ENCODE measurements at regions not wholly inside any gene's neighbourhood (a gene's known extent, or its start where the extent isn't known, plus 50 kb on each side); places are given as distances from the start of the nearest gene placed in this dataset.

DNA sequence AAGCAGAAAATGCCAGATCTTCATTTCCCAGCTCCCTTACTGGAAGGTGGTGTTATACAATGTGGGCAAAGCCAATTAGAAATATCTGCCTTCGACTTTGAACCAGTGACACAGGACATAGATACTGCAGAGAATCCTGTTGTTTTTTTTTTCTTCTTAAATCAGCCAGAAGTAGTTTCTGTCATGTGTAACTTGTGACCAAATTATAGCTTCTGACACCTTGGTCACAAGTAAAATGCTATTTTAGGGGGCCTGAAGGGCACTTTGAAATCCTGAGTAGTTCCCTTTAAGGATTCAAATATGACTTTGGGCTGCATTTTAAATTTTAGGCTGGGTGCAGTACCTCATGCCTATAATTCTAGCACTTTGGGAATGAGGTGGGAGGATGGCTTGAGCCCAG is 89.0 kb upstream of the TLK1 start:
- no peaks in the 10 kb centered on the region for H3F3A ChIP-seq (ENCODE audit: insufficient read depth, low read length)
- TF ChIP-seq, protein P1, sequence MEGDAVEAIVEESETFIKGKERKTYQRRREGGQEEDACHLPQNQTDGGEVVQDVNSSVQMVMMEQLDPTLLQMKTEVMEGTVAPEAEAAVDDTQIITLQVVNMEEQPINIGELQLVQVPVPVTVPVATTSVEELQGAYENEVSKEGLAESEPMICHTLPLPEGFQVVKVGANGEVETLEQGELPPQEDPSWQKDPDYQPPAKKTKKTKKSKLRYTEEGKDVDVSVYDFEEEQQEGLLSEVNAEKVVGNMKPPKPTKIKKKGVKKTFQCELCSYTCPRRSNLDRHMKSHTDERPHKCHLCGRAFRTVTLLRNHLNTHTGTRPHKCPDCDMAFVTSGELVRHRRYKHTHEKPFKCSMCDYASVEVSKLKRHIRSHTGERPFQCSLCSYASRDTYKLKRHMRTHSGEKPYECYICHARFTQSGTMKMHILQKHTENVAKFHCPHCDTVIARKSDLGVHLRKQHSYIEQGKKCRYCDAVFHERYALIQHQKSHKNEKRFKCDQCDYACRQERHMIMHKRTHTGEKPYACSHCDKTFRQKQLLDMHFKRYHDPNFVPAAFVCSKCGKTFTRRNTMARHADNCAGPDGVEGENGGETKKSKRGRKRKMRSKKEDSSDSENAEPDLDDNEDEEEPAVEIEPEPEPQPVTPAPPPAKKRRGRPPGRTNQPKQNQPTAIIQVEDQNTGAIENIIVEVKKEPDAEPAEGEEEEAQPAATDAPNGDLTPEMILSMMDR (IDR thresholded peaks at IDR 0.05; ENCODE audit: low read length), result no peak
- TF ChIP-seq EZH2 (IDR thresholded peaks at IDR 0.05; ENCODE audit: borderline replicate concordance, low read length), result no peak
- peaks cover 10% of the 10 kb centered on the region for H3K9me3 ChIP-seq (ENCODE audit: low read length)
- H3K4me1 ChIP-seq (ENCODE audit: insufficient read depth, low read length, severe bottlenecking), result peaks cover 13% of the 10 kb centered on the region
- no peak overlapping the region for H3K27ac ChIP-seq (ENCODE audit: low read depth, low read length, poor library complexity, severe bottlenecking)
- H3K79me2 ChIP-seq (ENCODE audit: insufficient read depth, low read length), result no peaks in the 10 kb centered on the region
- no peak overlapping the region for H2AFZ ChIP-seq (ENCODE audit: low read length)
- H3K36me3 ChIP-seq (ENCODE audit: insufficient read depth, low read length), result no peaks in the 10 kb centered on the region
- H3K4me2 ChIP-seq (ENCODE audit: low read length), result no peak overlapping the region
- H3K9ac ChIP-seq (ENCODE audit: low read length), result no peak overlapping the region
- H4K20me1 ChIP-seq (ENCODE audit: insufficient read depth, low read length), result no peaks in the 10 kb centered on the region
- no peaks in the 10 kb centered on the region for H3K9me2 ChIP-seq (ENCODE audit: low read depth, low read length)
- H3K4me3 ChIP-seq (ENCODE audit: low read depth, low read length, poor library complexity, severe bottlenecking), result no peak overlapping the region
- H3K27me3 ChIP-seq (ENCODE audit: insufficient read depth, low read length), result no peaks in the 10 kb centered on the region

DNA sequence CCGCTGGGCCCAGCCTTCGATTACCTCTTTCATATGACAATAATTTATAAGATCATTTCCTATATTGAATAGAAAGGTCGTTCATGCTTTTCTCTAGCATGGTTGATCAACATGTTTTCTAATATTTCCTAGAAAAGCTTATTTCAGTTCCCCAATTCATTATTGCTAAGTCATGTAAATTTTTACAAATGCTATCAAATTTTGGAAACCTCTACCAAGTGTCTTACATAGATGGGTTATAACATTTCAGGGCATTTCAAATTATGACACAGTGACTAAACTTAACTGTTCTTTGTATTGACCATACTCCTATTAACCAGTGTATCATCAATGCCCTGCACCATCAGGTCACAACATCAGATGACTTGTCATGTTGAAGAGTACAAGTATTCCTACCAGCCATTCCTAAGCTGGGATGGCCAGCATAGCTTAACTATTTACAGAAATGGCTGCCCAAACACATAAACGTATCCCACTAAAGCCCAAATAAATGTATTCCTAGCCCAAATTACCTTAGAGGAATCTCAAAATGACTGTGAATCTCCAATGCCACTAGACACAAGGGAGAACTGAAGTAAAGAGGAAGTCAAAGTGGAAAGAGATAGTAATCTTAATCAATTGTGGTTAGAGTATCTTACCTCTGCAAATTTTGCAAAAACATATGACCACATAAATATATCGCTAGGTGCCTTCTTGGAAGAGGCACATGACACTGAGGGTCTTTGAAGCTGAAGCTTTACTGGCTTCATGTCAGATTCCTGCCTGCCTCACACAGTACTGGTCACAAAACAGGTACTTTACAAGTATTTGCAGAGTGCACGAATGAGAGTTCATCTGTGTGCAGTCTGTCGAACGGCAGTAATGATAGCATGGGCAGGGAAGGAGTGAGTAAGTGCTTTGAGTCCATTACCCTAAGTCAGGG is 87.3 kb upstream of the TLK1 start:
- Histone ChIP-seq H3K79me2 (ENCODE audit: insufficient read depth, low read length) (no peaks in the 10 kb centered on the region), H3F3A (ENCODE audit: insufficient read depth, low read length) (no peaks in the 10 kb centered on the region), H3K4me1 (ENCODE audit: insufficient read depth, low read length, severe bottlenecking) (peaks cover 13% of the 10 kb centered on the region), H3K9me2 (ENCODE audit: low read depth, low read length) (no peaks in the 10 kb centered on the region), H3K27ac (ENCODE audit: low read depth, low read length, poor library complexity, severe bottlenecking) (no peak overlapping the region), H3K4me2 (ENCODE audit: low read length) (no peak overlapping the region), H3K9me3 (ENCODE audit: low read length) (peaks cover 10% of the 10 kb centered on the region), H3K36me3 (ENCODE audit: insufficient read depth, low read length) (no peaks in the 10 kb centered on the region), H3K4me3 (ENCODE audit: low read depth, low read length, poor library complexity, severe bottlenecking) (no peak overlapping the region), H4K20me1 (ENCODE audit: insufficient read depth, low read length) (no peaks in the 10 kb centered on the region), H3K27me3 (ENCODE audit: insufficient read depth, low read length) (no peaks in the 10 kb centered on the region), H3K9ac (ENCODE audit: low read length) (no peak overlapping the region), H2AFZ (ENCODE audit: low read length) (no peak overlapping the region)
- no peak for TF ChIP-seq EZH2 (IDR thresholded peaks at IDR 0.05; ENCODE audit: borderline replicate concordance, low read length)
- TF ChIP-seq, protein P1 (IDR thresholded peaks at IDR 0.05; ENCODE audit: low read length), result no peak

DNA sequence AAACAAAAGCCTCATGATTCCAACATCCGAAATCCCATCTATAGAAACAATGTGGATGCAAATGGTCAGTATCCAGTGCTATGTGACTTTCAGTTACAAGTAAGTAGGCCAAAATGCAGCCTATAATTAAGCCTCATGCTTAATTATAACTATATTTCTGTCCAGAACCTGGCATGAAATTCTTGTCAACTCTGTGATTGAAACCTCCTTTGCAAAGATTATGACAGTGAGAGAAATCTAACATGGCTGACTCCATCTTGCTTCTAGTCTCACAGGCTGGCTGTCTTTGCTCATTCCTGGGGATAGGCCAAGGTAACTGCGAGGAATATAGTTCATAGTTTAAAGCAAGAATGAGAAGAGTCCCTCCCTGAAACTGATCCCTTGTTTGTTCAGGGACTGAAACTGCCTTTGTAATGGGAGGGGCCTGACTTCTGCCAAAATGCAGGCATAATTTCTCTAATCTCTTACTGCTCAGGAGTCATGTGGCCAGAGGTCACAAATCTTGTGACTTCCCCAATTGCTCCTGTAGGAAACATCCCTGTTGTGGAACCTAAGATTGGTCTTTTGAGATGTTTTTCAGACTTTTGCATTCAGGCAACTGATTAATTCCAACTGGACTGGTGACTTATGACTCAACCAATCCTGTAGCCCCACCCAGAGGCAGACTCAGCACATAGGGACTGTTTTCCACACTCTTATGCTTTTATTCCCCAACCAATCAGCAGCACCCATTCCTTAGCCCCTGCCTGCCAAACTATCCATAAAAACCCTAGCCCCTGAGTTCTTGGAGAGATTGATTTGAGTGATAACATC is 84.5 kb upstream of the TLK1 start:
- no peaks in the 10 kb centered on the region for H3K79me2 ChIP-seq (ENCODE audit: insufficient read depth, low read length)
- no peaks in the 10 kb centered on the region for H4K20me1 ChIP-seq (ENCODE audit: insufficient read depth, low read length)
- H3K27ac ChIP-seq (ENCODE audit: low read depth, low read length, poor library complexity, severe bottlenecking), result no peak overlapping the region
- H3K27me3 ChIP-seq (ENCODE audit: insufficient read depth, low read length), result no peaks in the 10 kb centered on the region
- H2AFZ ChIP-seq (ENCODE audit: low read length), result no peak overlapping the region
- peaks cover 10% of the 10 kb centered on the region for H3K9me3 ChIP-seq (ENCODE audit: low read length)
- peaks cover 7% of the 10 kb centered on the region for H3K4me1 ChIP-seq (ENCODE audit: insufficient read depth, low read length, severe bottlenecking)
- no peaks in the 10 kb centered on the region for H3F3A ChIP-seq (ENCODE audit: insufficient read depth, low read length)
- H3K4me2 ChIP-seq (ENCODE audit: low read length), result no peak overlapping the region
- H3K9ac ChIP-seq (ENCODE audit: low read length), result no peak overlapping the region
- H3K4me3 ChIP-seq (ENCODE audit: low read depth, low read length, poor library complexity, severe bottlenecking), result no peak overlapping the region
- no peaks in the 10 kb centered on the region for H3K9me2 ChIP-seq (ENCODE audit: low read depth, low read length)
- H3K36me3 ChIP-seq (ENCODE audit: insufficient read depth, low read length), result no peaks in the 10 kb centered on the region
- TF ChIP-seq EZH2 (IDR thresholded peaks at IDR 0.05; ENCODE audit: borderline replicate concordance, low read length), result no peak
- TF ChIP-seq, protein P1 (IDR thresholded peaks at IDR 0.05; ENCODE audit: low read length), result no peak
